ENCODE measurements at regions not wholly inside any gene's neighbourhood (a gene's known extent, or its start where the extent isn't known, plus 50 kb on each side); places are given as distances from the start of the nearest gene placed in this dataset.

DNA sequence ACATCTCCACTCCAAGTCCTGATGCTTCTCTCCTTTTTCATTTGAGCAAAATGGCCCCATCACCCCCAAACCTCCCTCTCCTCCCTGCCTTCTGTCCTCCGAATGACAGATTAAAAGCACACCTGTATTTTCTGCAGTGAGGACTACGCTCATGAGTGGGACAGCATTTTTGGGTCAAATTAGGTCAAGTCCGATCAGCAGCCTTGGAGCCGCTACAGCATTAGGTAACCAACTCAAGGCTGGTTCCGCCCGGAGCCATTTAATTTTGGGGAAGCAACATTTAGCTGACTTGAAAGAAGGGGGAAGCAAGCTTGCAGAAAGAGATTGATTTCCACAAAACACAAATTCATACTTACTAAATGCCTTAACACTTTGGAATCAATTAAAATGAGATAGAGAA lies 324.1 kb upstream of the CDH5 start:
- H3K4me3 ChIP-seq (ENCODE audit: low read depth, low read length) = no peak overlapping the region
- in situ Hi-C loops (cut with HindIII; ENCODE audit: low sequenced_read_pairs) = no loop called here
- DNase-seq (ENCODE audit: low read depth) = no peak
- TF ChIP-seq, protein P1, sequence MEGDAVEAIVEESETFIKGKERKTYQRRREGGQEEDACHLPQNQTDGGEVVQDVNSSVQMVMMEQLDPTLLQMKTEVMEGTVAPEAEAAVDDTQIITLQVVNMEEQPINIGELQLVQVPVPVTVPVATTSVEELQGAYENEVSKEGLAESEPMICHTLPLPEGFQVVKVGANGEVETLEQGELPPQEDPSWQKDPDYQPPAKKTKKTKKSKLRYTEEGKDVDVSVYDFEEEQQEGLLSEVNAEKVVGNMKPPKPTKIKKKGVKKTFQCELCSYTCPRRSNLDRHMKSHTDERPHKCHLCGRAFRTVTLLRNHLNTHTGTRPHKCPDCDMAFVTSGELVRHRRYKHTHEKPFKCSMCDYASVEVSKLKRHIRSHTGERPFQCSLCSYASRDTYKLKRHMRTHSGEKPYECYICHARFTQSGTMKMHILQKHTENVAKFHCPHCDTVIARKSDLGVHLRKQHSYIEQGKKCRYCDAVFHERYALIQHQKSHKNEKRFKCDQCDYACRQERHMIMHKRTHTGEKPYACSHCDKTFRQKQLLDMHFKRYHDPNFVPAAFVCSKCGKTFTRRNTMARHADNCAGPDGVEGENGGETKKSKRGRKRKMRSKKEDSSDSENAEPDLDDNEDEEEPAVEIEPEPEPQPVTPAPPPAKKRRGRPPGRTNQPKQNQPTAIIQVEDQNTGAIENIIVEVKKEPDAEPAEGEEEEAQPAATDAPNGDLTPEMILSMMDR (IDR thresholded peaks at IDR 0.05; ENCODE audit: low read depth, low read length, missing control alignments) = no peak

- in situ Hi-C loops (cut with HindIII; ENCODE audit: low sequenced_read_pairs) = no loop called here
- no peak for DNase-seq (ENCODE audit: low read depth)
- H3K4me3 ChIP-seq (ENCODE audit: low read depth, low read length) = no peak overlapping the region
- TF ChIP-seq, protein P1 (IDR thresholded peaks at IDR 0.05; ENCODE audit: low read depth, low read length, missing control alignments) = no peak
Measured at GRCh38 chr16:66041907-66042306, 324.6 kb upstream of the CDH5 start.

- TF ChIP-seq, protein P1 (IDR thresholded peaks at IDR 0.05; ENCODE audit: low read depth, low read length, missing control alignments) = no peak
- H3K4me3 ChIP-seq (ENCODE audit: low read depth, low read length) = no peak overlapping the region
- no peak for DNase-seq (ENCODE audit: low read depth)
- in situ Hi-C loops (cut with HindIII; ENCODE audit: low sequenced_read_pairs) = no loop called here
Measured at GRCh38 chr16:66039793-66040192, 326.7 kb upstream of the CDH5 start.

DNA sequence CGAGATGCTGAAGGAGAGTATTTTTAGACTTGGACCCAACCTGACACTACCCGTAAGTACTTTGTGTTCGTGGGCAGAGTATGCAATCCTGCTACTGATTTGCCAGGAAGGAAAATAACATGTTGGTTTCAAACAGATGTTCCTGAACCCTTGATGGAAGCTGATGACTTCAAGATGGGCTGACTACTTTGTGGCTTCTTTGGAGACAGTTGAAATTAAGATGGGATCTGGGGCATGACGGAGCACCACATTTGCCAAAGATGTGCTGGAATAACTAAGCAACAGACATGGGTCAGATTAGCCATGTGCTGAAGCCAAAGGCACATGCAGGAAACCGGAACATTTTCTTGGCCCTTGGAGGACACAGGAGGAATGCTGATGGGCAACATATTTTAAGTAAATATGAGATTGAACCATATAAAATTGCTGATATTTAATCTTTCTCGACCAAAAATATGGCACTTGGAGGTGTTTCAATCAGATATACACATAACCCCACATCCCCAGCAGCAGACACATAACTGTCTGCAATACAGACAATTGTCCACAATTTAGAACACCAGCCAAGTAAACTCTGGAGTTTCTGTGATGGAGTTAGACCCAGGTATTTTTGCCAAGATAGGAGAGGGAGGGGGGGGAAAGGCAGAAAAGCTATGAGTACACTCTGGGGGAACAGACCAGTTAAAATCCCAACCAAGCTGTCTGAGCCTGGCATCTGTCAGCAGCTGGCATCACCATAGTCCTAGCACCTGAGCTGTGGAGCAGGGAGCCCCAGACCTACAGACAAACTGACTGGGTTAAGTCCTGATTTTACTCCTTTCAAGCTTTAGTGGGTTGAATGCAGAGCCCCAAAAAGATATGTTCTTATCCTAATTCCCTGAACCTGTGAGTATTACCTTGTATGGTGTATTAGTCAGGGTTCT lies 329.4 kb upstream of the CDH5 start:
- in situ Hi-C loops (cut with HindIII; ENCODE audit: low sequenced_read_pairs) = no loop called here
- peak; percentile 59 for DNase-seq (ENCODE audit: low read depth)
- TF ChIP-seq, protein P1 (IDR thresholded peaks at IDR 0.05; ENCODE audit: low read depth, low read length, missing control alignments) = no peak
- H3K4me3 ChIP-seq (ENCODE audit: low read depth, low read length) = no peak overlapping the region

DNA sequence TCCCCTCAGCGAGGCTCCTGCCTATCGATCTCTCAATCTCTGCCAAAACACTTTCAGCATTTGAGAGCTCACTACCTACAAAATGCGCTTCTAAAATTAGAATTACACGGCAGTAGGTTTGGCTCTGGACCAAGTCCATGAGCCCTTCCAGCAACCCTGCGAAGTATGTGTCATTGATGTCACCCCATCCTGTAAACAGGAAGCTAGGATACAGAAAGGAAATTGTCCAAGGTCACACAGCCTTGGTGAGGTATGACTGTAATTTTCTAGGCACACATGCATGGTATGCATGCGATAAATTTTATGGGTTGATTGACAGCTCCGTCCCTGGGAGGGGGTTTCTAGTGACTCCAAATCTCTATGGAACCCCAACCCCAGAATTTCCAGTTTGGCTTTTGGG lies 330.3 kb upstream of the CDH5 start:
- DNase-seq (ENCODE audit: low read depth) = no peak
- H3K4me3 ChIP-seq (ENCODE audit: low read depth, low read length) = no peak overlapping the region
- TF ChIP-seq, protein P1 (IDR thresholded peaks at IDR 0.05; ENCODE audit: low read depth, low read length, missing control alignments) = no peak
- in situ Hi-C loops (cut with HindIII; ENCODE audit: low sequenced_read_pairs) = no loop called here

DNA sequence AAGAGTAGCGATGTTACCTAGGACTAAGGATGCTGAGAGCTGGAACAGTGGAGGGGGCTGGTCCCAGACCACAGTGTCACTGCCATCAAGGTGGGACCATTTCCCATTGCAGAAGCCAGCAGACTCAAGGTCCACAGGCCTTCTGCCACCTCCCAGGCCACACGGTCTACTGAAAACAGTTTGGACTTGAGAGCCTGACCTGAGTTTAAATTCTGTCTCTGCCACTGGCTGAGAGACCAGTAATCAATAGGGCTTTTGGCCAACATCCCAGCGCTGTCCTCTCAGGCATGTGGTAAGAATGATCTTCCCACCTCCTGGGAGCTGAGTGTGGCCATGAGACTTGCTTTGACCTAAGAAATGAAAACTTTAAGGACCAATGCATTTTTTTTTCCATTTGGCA lies 331.4 kb upstream of the CDH5 start:
- no peak overlapping the region for H3K4me3 ChIP-seq (ENCODE audit: low read depth, low read length)
- TF ChIP-seq, protein P1 (IDR thresholded peaks at IDR 0.05; ENCODE audit: low read depth, low read length, missing control alignments) = no peak
- in situ Hi-C loops (cut with HindIII; ENCODE audit: low sequenced_read_pairs) = no loop called here
- no peak for DNase-seq (ENCODE audit: low read depth)

All from astrocyte of the cerebellum (primary cell).